H1 (cell line): ENCODE measurements at regions not wholly inside any gene's neighbourhood (a gene's known extent, or its start where the extent isn't known, plus 50 kb on each side); places are given as distances from the start of the nearest gene placed in this dataset.

Source experiments
- CTCF ChIA-PET: fragments of 300-600 bp; sonication (Branson Sonifier 250); formaldehyde crosslinking; loops from one replicate; lab custom pipeline; 2021; ENCODE audit not compliant: partially characterized antibody; lab: Charles Lee
- POLR2A ChIA-PET: fragments of 300-600 bp; sonication (Branson Sonifier 250); formaldehyde crosslinking; loops from one replicate; lab custom pipeline; 2021; ENCODE audit warnings: inconsistent platforms; ENCODE audit not compliant: partially characterized antibody; lab: Charles Lee
- DNase-seq, 2 experiments: peaks; one replicate each; pipeline versions ENCODE4 v3.0.0 to v3.0.0-alpha.2; 2010 to 2022; ENCODE audit warnings: low spot score in 2 of 2, low read depth in 1 of 2, mixed read lengths in 1 of 2
- FAIRE-seq: peaks from 2 replicates; lab custom pipeline; 2011; peaks lifted over from hg19 to GRCh38; lab: Jason Lieb, UNC
- H2AFZ ChIP-seq: 2 replicates; pipeline ENCODE4 v1.8.1; 2012; ENCODE audit warnings: low read length, inconsistent platforms
- H2AK5ac ChIP-seq: 2 replicates; pipeline ENCODE4 v1.6.1; 2013; ENCODE audit warnings: low read depth, low read length
- H2BK120ac ChIP-seq: replicated peaks from 2 replicates; pipeline ENCODE3; 2013; ENCODE audit warnings: low read depth, low read length, inconsistent platforms
- H2BK12ac ChIP-seq: 2 replicates; pipeline ENCODE4 v1.6.1; 2013; ENCODE audit warnings: low read depth, low read length
- H2BK15ac ChIP-seq: 2 replicates; pipeline ENCODE4 v1.6.1; 2013; ENCODE audit warnings: low read length
- H2BK20ac ChIP-seq: 2 replicates; pipeline ENCODE4 v1.6.1; 2013; ENCODE audit warnings: low read length
- H2BK5ac ChIP-seq: 2 replicates; pipeline ENCODE4 v1.6.1; 2013; ENCODE audit warnings: low read depth, low read length
- H3K14ac ChIP-seq: 2 replicates; pipeline ENCODE4 v1.6.1; 2013; ENCODE audit warnings: inconsistent platforms; ENCODE audit not compliant: insufficient read length
- H3K18ac ChIP-seq: 2 replicates; pipeline ENCODE4 v1.6.1; 2013; ENCODE audit warnings: low read length; ENCODE audit errors: extremely low read depth
- H3K23ac ChIP-seq: 2 replicates; pipeline ENCODE4 v1.6.1; 2013; ENCODE audit warnings: inconsistent platforms; ENCODE audit not compliant: insufficient read length
- H3K23me2 ChIP-seq: 2 replicates; pipeline ENCODE4 v1.6.1; 2013; ENCODE audit warnings: low read depth, low read length
- H3K27ac ChIP-seq: 2 replicates; pipeline ENCODE4 v1.6.1; 2011; ENCODE audit warnings: low read depth, low read length, inconsistent platforms
- H3K27me3 ChIP-seq, 4 experiments: replicated peaks in 1 of 4; 1 replicate in 1 of 4; 2 replicates in 3 of 4; pipeline versions ENCODE4 v1.6.1 to v1.8.1; 2011 to 2013; ENCODE audit warnings: low read length in 3 of 4, mild to moderate bottlenecking in 3 of 4, inconsistent platforms in 2 of 4, mixed read lengths in 2 of 4, moderate library complexity in 1 of 4; ENCODE audit not compliant: control insufficient read depth in 3 of 4, insufficient read depth in 3 of 4; ENCODE audit errors: extremely low read depth in 1 of 4
- H3K36me3 ChIP-seq, 4 experiments: 2 replicates each; pipeline versions ENCODE4 v1.6.1 to v1.8.1; 2011 to 2013; ENCODE audit warnings: mild to moderate bottlenecking in 4 of 4, low read length in 3 of 4, moderate library complexity in 2 of 4, control low read depth in 1 of 4, inconsistent platforms in 1 of 4; ENCODE audit not compliant: insufficient read depth in 4 of 4, control insufficient read depth in 2 of 4
- H3K4ac ChIP-seq: replicated peaks from 2 replicates; pipeline ENCODE3; 2013; ENCODE audit warnings: low read length, low read depth, mixed read lengths, inconsistent platforms; ENCODE audit not compliant: insufficient read length
- H3K4me1 ChIP-seq, 4 experiments: replicated peaks in 1 of 4; 1 replicate in 1 of 4; 2 replicates in 3 of 4; pipeline versions ENCODE4 v1.6.1 to v1.8.1; 2011 to 2013; ENCODE audit warnings: low read length in 3 of 4, inconsistent platforms in 2 of 4, mixed read lengths in 1 of 4; ENCODE audit not compliant: insufficient read depth in 4 of 4, control insufficient read depth in 3 of 4
- H3K4me2 ChIP-seq, 2 experiments: 2 replicates each; pipeline versions ENCODE4 v1.6.1 to v1.8.1; 2011 to 2013; ENCODE audit warnings: low read depth in 2 of 2, low read length in 2 of 2, control low read depth in 1 of 2, inconsistent platforms in 1 of 2, mild to moderate bottlenecking in 1 of 2; ENCODE audit not compliant: insufficient read depth in 1 of 2
- H3K4me3 ChIP-seq, 4 experiments: fragments of 200-600, 300-600 bp in 1 of 4; sonication (generic), shearing (Covaris generic), sonication (Bioruptor Twin) in 1 of 4; 2 replicates each; pipeline versions ENCODE4 v1.5.1 to v1.8.1; 2011 to 2016; ENCODE audit warnings: low read length in 4 of 4, low read depth in 3 of 4, control low read depth in 2 of 4, inconsistent platforms in 2 of 4, mild to moderate bottlenecking in 2 of 4, mixed read lengths in 1 of 4, moderate library complexity in 1 of 4; ENCODE audit not compliant: insufficient read depth in 2 of 4; ENCODE audit errors: extremely low read depth in 1 of 4
- H3K56ac ChIP-seq: replicated peaks from 2 replicates; pipeline ENCODE3; 2013; ENCODE audit warnings: low read depth, mild to moderate bottlenecking, mixed read lengths, low read length, inconsistent platforms; ENCODE audit not compliant: insufficient read length
- H3K79me1 ChIP-seq: 2 replicates; pipeline ENCODE4 v1.6.1; 2013; ENCODE audit warnings: low read depth, low read length, control low read depth
- H3K79me2 ChIP-seq, 2 experiments: 2 replicates each; pipeline versions ENCODE4 v1.6.1 to v1.8.1; 2012 to 2013; ENCODE audit warnings: low read length in 2 of 2, mild to moderate bottlenecking in 2 of 2, inconsistent platforms in 1 of 2; ENCODE audit not compliant: insufficient read depth in 2 of 2, control insufficient read depth in 1 of 2
- H3K9ac ChIP-seq, 4 experiments: replicated peaks in 1 of 4; 1 replicate in 1 of 4; 2 replicates in 3 of 4; pipeline versions ENCODE4 v1.6.1 to v1.8.1; 2011 to 2013; ENCODE audit warnings: low read depth in 3 of 4, low read length in 3 of 4, control low read depth in 2 of 4, mild to moderate bottlenecking in 2 of 4, moderate library complexity in 2 of 4, inconsistent platforms in 1 of 4; ENCODE audit errors: extremely low read depth in 1 of 4
- H3K9me3 ChIP-seq, 2 experiments: 2 replicates each; pipeline versions ENCODE4 v1.6.1 to v1.8.1; 2012 to 2013; ENCODE audit warnings: mild to moderate bottlenecking in 2 of 2, moderate library complexity in 2 of 2, control low read depth in 1 of 2, inconsistent platforms in 1 of 2, low read depth in 1 of 2, low read length in 1 of 2, mixed read lengths in 1 of 2; ENCODE audit not compliant: insufficient read depth in 2 of 2
- H4K20me1 ChIP-seq, 2 experiments: replicated peaks in 1 of 2; 2 replicates each; pipeline versions ENCODE3 to v1.8.1; 2011 to 2013; ENCODE audit warnings: inconsistent platforms in 2 of 2, low read length in 2 of 2, mild to moderate bottlenecking in 1 of 2; ENCODE audit not compliant: insufficient read depth in 2 of 2, control insufficient read depth in 1 of 2
- H4K5ac ChIP-seq: 2 replicates; pipeline ENCODE4 v1.6.1; 2013; ENCODE audit warnings: low read length, low read depth, mixed read lengths, inconsistent platforms; ENCODE audit not compliant: insufficient read length
- H4K8ac ChIP-seq: 2 replicates; pipeline ENCODE4 v1.8.0; 2013; ENCODE audit warnings: mild to moderate bottlenecking, moderate library complexity, low read length, inconsistent platforms; ENCODE audit not compliant: insufficient read depth; ENCODE audit errors: extremely low read depth
- H4K91ac ChIP-seq: replicated peaks from 2 replicates; pipeline ENCODE3; 2013; ENCODE audit warnings: low read length, mixed read lengths, inconsistent platforms; ENCODE audit not compliant: insufficient read length
- BACH1 ChIP-seq: IDR thresholded peaks from 2 replicates; pipeline ENCODE4 v1.6.1; 2012; ENCODE audit warnings: low read length, improper control_type of control experiment
- CHD2 ChIP-seq: IDR thresholded peaks from 2 replicates; pipeline ENCODE4 v1.6.1; 2012; ENCODE audit warnings: low read length, improper control_type of control experiment
- CREB1 ChIP-seq: IDR thresholded peaks from 2 replicates; pipeline ENCODE4 v1.6.1; 2012; ENCODE audit warnings: inconsistent platforms
- KDM4A ChIP-seq: IDR thresholded peaks from one replicate; pipeline ENCODE4 v1.7.1; 2012; ENCODE audit warnings: low read depth, mild to moderate bottlenecking, moderate library complexity, low read length, inconsistent platforms; ENCODE audit not compliant: severe bottlenecking
- SP2 ChIP-seq: IDR thresholded peaks from 2 replicates; pipeline ENCODE4 v1.6.1; 2012; ENCODE audit warnings: mild to moderate bottlenecking, low read length, inconsistent platforms
- SP4 ChIP-seq: IDR thresholded peaks from 2 replicates; pipeline ENCODE4 v1.6.1; 2012; ENCODE audit warnings: low read length, inconsistent platforms
- TBP ChIP-seq: IDR thresholded peaks from 2 replicates; pipeline ENCODE4 v1.6.1; 2011; ENCODE audit warnings: low read depth, low read length, improper control_type of control experiment
- WGBS, 2 experiments: shearing (Covaris generic) in 1 of 2; methylation state at CpG; one replicate each; pipeline versions ENCODE4 v1.1.6 to v1.1.7; 2013 to 2015; ENCODE audit warnings: low lambda C conversion rate in 2 of 2, mixed read lengths in 2 of 2, inconsistent platforms in 1 of 2, low coverage in 1 of 2, missing lambda C conversion rate in 1 of 2; ENCODE audit not compliant: insufficient replicate concordance in 2 of 2, insufficient coverage in 1 of 2, insufficient read length in 1 of 2; ENCODE audit errors: extremely low coverage in 1 of 2, missing lambda C conversion rate in 1 of 2; 5-methylcytosine and 5-hydroxymethylcytosine counted together

DNA sequence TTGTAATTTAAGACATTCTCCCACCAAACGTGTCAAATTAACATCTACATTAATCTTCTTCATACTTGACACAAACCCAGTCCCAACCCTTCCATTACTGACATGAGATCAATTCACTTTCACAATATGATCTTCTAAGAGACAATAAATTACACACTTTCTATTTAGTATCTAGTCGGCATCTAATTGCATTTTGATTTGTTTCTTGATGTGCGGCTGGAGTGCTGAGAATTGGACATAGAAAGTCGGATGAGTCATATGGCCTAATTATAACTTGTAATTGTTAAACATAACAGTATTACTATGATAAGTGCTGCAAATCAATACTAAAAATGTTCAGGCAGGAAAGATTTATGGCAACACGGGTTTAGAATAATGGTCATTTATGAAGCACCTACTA lies 78.4 kb upstream of the RORA start:
- no peaks in the 10 kb centered on the region for H3K36me3 ChIP-seq
- ChIA-PET CTCF (no interaction called here), POLR2A (interaction anchor here (1.0 kb wide), 1 partner anchor 832 kb away, joined by 3 read pairs; no protein-coding TSS in a partner anchor)
- H3K27ac ChIP-seq = no peak overlapping the region
- no peaks in the 10 kb centered on the region for H3K79me1 ChIP-seq
- H3K18ac ChIP-seq = no peak overlapping the region
- no peak overlapping the region for H2BK5ac ChIP-seq
- no peak overlapping the region for H2BK15ac ChIP-seq
- H2AK5ac ChIP-seq = no peak overlapping the region
- no peak for TF ChIP-seq SP4
- TF ChIP-seq KDM4A = no peak
- no peak for TF ChIP-seq TBP
- no peak for TF ChIP-seq SP2
- no peak for TF ChIP-seq BACH1
- no peak for TF ChIP-seq CHD2
- TF ChIP-seq CREB1 = no peak
- H3K23ac ChIP-seq = no peak overlapping the region
- H2BK12ac ChIP-seq = no peak overlapping the region
- H2BK120ac ChIP-seq = no peak overlapping the region
- H4K20me1 ChIP-seq = no peaks in the 10 kb centered on the region
- H4K8ac ChIP-seq = no peak overlapping the region
- 90% methylated on average over 5 of the region's 5 CpGs; no CpG with 5 or more reads in 1 of the 2 experiments for WGBS, 2 experiments
- no peaks in the 10 kb centered on the region for H3K4me1 ChIP-seq
- H3K9ac ChIP-seq = no peak overlapping the region
- FAIRE-seq (no peak), DNase-seq (no peak)
- H4K91ac ChIP-seq = no peak overlapping the region
- H3K4me2 ChIP-seq = no peak overlapping the region
- no peak overlapping the region for H3K4ac ChIP-seq
- H2BK20ac ChIP-seq = no peak overlapping the region
- H3K4me3 ChIP-seq = no peak overlapping the region
- H3K9me3 ChIP-seq = 0 out of 4 replicates have a peak, but pooled peaks cover 0 to under 1% of the 10 kb centered on the region in 2 experiments
- no peak overlapping the region for H4K5ac ChIP-seq
- H3K79me2 ChIP-seq = no peaks in the 10 kb centered on the region
- H3K56ac ChIP-seq = no peak overlapping the region
- no peaks in the 10 kb centered on the region for H3K23me2 ChIP-seq
- no peak overlapping the region for H2AFZ ChIP-seq
- no peaks in the 10 kb centered on the region for H3K27me3 ChIP-seq
- no peak overlapping the region for H3K14ac ChIP-seq
